Renal pelvis (tissue), 1 donor: ENCODE measurements at regions not wholly inside any gene's neighbourhood (a gene's known extent, or its start where the extent isn't known, plus 50 kb on each side); places are given as distances from the start of the nearest gene placed in this dataset.
"Not testable (repeated sequence)": the region's sequence is repeated elsewhere in the genome, so short reads cannot be mapped to it uniquely, and the experiment has no call there.

ENCODE experiments used
- DNase-seq: peaks from one replicate; pipeline ENCODE4 v3.0.0-alpha.2; 2013

GRCh38 chr4:138113819-138114400 is 128.2 kb downstream of the SLC7A11 start:
- no peak for DNase-seq

- not testable (repeated sequence) for DNase-seq
Measured at GRCh38 chr4:138112890-138113289, 129.3 kb downstream of the SLC7A11 start.

- DNase-seq = no peak
Measured at GRCh38 chr4:138112389-138112788, 129.8 kb downstream of the SLC7A11 start.

GRCh38 chr4:138111462-138112000 is 130.6 kb downstream of the SLC7A11 start:
- DNase-seq = no peak

GRCh38 chr4:138110815-138111214 is 131.3 kb downstream of the SLC7A11 start:
- DNase-seq = no peak

- DNase-seq = no peak
Measured at GRCh38 chr4:138107023-138107422, 135.1 kb downstream of the SLC7A11 start.

- no peak for DNase-seq
Measured at GRCh38 chr4:138105331-138105730, 136.8 kb downstream of the SLC7A11 start.

GRCh38 chr4:138104284-138104680 is 137.9 kb downstream of the SLC7A11 start:
- no peak for DNase-seq

- DNase-seq = no peak
Measured at GRCh38 chr4:138103597-138104283, 138.4 kb downstream of the SLC7A11 start.

GRCh38 chr4:138099385-138099784 is 142.8 kb downstream of the SLC7A11 start:
- no peak for DNase-seq

- DNase-seq = no peak
Measured at GRCh38 chr4:138097912-138098600, 144.1 kb downstream of the SLC7A11 start.

GRCh38 chr4:138096384-138097062 is 145.6 kb downstream of the SLC7A11 start:
- no peak for DNase-seq

- DNase-seq = no peak
Measured at GRCh38 chr4:138095378-138095777, 146.8 kb downstream of the SLC7A11 start.

- no peak for DNase-seq
Measured at GRCh38 chr4:138092060-138092459, 150.1 kb downstream of the SLC7A11 start.

- no peak for DNase-seq
Measured at GRCh38 chr4:138090918-138091676, 151.1 kb downstream of the SLC7A11 start.

- DNase-seq = peak; percentile 84
Measured at GRCh38 chr4:138090150-138090917, 151.8 kb downstream of the SLC7A11 start.

- no peak for DNase-seq
Measured at GRCh38 chr4:138088449-138089208, 153.5 kb downstream of the SLC7A11 start.

GRCh38 chr4:138087066-138087719 is 155.0 kb downstream of the SLC7A11 start:
- DNase-seq = peak; percentile 50

- no peak for DNase-seq
Measured at GRCh38 chr4:138086611-138087041, 155.5 kb downstream of the SLC7A11 start.
